ENCODE measurements at regions not wholly inside any gene's neighbourhood (a gene's known extent, or its start where the extent isn't known, plus 50 kb on each side); places are given as distances from the start of the nearest gene placed in this dataset.
"Not testable (repeated sequence)": the region's sequence is repeated elsewhere in the genome, so short reads cannot be mapped to it uniquely, and the experiment has no call there.

DNA sequence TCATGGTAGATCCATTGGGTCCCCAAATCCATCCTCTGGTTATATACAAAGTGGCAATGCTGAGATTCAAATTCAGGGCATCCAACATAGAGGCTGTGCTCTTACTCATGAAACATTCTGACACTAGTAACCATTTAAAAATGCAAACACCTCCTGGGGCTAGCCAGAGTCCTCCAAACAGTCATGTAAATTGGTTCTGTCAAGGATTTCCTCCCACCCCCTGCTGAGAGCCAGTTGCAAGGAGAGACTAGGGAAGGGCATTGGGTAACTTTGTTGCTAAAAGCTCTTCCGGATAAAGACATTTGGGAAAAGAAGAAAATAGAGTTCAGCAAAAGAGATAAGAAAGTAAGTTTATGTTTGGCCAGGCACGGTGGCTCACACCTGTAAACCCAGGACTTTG, 58.3 kb downstream of the ART5 start:
- 89% methylated on average over 2 of the region's 2 CpGs for WGBS
- not testable (repeated sequence) for H3K9me3 ChIP-seq (ENCODE audit: control insufficient read depth in 2 of 2, insufficient read depth in 1 of 2, low read length in 1 of 2); H3K36me3 ChIP-seq (ENCODE audit: control insufficient read depth in 2 of 2, insufficient read depth in 2 of 2, low read length in 1 of 2); H3K4me1 ChIP-seq (ENCODE audit: control insufficient read depth in 2 of 2, insufficient read depth in 2 of 2, low read length in 2 of 2); DNase-seq (ENCODE audit: low read depth in 6 of 9, low spot score in 9 of 9); H3K4me3 ChIP-seq (ENCODE audit: low read length in 2 of 2); H3K27ac ChIP-seq (ENCODE audit: low read depth in 1 of 2, low read length in 1 of 2)
- peaks cover 5 to 27% of the 10 kb centered on the region in 2 donors for H3K27me3 ChIP-seq (ENCODE audit: control insufficient read depth in 2 of 2, insufficient read depth in 1 of 2, low read length in 1 of 2)

DNA sequence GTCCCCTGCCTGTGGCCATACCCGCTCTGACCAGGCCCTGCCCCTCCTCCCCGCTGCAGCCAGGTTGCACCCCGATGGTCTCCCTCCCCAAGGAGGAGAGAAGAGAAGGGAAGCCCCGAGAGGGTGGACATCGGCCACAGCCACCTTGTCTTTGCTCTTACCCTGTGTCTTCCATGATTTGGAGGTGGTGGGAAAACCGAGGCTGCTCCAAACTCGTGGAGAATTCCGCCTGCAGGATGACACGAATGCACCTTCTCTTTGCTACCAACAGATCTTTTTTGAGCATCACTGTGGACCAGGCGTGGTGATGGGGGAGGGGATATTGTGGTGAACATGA, 60.4 kb downstream of the ART5 start:
- H3K27me3 ChIP-seq (ENCODE audit: control insufficient read depth in 2 of 2, insufficient read depth in 1 of 2, low read length in 1 of 2): peaks cover 5 to 27% of the 10 kb centered on the region in 2 donors
- not testable (repeated sequence) for DNase-seq (ENCODE audit: low read depth in 6 of 9, low spot score in 9 of 9); H3K27ac ChIP-seq (ENCODE audit: low read depth in 1 of 2, low read length in 1 of 2); H3K4me1 ChIP-seq (ENCODE audit: control insufficient read depth in 2 of 2, insufficient read depth in 2 of 2, low read length in 2 of 2); H3K4me3 ChIP-seq (ENCODE audit: low read length in 2 of 2); H3K36me3 ChIP-seq (ENCODE audit: control insufficient read depth in 2 of 2, insufficient read depth in 2 of 2, low read length in 1 of 2); H3K9me3 ChIP-seq (ENCODE audit: control insufficient read depth in 2 of 2, insufficient read depth in 1 of 2, low read length in 1 of 2)
- 47% methylated on average over 10 of the region's 10 CpGs for WGBS

DNA sequence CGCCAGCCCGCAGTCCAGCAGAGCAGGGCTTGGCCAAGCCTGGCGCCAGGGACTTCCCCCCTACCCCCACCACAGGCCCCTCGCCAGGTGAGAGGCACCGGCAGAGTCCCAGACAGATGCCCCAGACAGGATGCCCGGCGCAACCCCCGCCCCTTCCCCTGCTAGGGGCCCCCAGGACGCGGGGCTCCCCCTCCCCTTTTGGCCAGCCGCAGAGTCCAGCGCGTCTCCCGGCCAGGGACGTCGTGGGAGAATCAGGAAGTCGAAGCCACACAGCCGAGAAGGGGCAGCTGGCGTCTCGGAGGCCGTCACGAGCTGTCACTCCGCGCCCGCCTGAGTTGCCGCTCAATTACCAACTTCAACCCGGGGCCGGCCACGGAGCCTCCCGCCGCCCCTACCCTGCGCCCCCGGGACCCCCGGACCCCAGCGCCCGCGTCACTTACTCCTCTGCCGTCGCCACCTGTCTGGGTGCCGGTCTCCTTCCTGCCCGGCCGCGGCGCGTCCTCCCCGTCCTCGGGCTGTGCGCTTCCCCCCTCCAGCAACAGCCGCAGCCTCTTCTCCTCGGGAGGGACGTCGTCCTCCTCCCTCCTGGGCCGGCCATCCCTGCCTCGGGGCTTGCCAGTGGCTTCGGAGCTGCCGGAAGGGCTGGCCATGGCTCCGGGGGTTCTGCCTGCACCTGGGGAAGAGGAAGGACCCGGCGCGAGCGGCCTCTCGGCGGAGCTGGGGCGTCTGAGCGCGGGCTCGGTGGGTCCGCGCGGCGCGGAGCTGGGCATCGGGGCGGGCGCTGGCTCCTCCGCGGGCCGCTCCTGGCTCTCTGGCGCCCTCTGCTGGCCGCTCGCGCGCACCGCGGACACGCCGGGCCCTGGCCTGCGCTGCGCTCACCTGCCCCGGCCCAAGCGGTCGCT, 61.1 kb downstream of the ART5 start:
- DNase-seq (ENCODE audit: low read depth in 6 of 9, low spot score in 9 of 9): peak in 5 of 9 donors; percentile 2 to 31 (median 15)
- not testable (repeated sequence) for H3K27ac ChIP-seq (ENCODE audit: low read depth in 1 of 2, low read length in 1 of 2); H3K4me1 ChIP-seq (ENCODE audit: control insufficient read depth in 2 of 2, insufficient read depth in 2 of 2, low read length in 2 of 2); H3K9me3 ChIP-seq (ENCODE audit: control insufficient read depth in 2 of 2, insufficient read depth in 1 of 2, low read length in 1 of 2); H3K36me3 ChIP-seq (ENCODE audit: control insufficient read depth in 2 of 2, insufficient read depth in 2 of 2, low read length in 1 of 2)
- 1% methylated on average over 89 of the region's 92 CpGs for WGBS
- peaks cover 5 to 27% of the 10 kb centered on the region in 2 donors for H3K27me3 ChIP-seq (ENCODE audit: control insufficient read depth in 2 of 2, insufficient read depth in 1 of 2, low read length in 1 of 2)
- peak overlapping the region in 1 of 2 donors; percentile 38 for H3K4me3 ChIP-seq (ENCODE audit: low read length in 2 of 2)

DNA sequence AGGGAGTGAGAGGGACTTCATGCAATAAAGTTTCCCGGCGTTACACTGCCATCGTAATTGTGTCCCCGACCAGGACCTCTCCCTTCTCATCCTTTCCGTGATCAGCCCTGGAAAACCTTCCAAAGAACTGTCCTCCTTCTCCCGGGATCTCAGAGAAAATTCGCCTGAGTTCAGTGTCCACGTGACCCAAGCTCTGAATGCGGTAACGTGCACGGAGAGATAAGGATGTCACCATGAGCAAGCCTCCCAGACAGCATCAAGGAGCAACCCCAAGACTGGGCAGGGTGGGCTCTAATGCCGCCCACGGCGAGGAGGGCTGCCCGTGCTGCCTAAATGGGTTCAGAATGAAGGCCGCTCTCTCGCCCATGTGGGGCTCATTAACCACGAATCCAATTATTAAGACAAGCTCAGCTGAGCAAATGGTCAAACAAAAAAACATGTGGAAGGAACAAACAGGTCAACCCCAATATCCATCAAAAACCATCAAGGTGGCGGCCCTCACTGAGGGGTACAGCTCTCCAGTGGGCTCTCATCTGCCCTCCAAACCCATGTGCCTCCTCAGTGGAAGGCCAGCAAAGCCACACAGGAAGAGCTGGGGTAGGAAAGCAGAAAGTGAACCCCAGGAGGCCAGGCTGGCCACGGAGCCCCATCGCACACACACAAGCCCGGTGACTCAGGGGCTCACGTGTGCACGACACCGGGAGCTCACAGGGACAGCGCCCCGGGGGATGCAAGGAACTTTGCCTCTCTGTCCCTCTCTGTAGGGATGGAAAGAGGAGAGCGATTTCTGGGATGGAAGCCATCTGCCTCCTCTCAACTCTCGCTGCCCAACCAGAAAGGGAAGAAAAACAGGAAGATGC, 62.0 kb downstream of the ART5 start:
- H3K36me3 ChIP-seq (ENCODE audit: control insufficient read depth in 2 of 2, insufficient read depth in 2 of 2, low read length in 1 of 2); H3K27ac ChIP-seq (ENCODE audit: low read depth in 1 of 2, low read length in 1 of 2); DNase-seq (ENCODE audit: low read depth in 6 of 9, low spot score in 9 of 9); H3K4me1 ChIP-seq (ENCODE audit: control insufficient read depth in 2 of 2, insufficient read depth in 2 of 2, low read length in 2 of 2); H3K9me3 ChIP-seq (ENCODE audit: control insufficient read depth in 2 of 2, insufficient read depth in 1 of 2, low read length in 1 of 2); H3K4me3 ChIP-seq (ENCODE audit: low read length in 2 of 2): not testable (repeated sequence)
- peaks cover 5 to 27% of the 10 kb centered on the region in 2 donors for H3K27me3 ChIP-seq (ENCODE audit: control insufficient read depth in 2 of 2, insufficient read depth in 1 of 2, low read length in 1 of 2)
- 75% methylated on average over 27 of the region's 29 CpGs for WGBS

DNA sequence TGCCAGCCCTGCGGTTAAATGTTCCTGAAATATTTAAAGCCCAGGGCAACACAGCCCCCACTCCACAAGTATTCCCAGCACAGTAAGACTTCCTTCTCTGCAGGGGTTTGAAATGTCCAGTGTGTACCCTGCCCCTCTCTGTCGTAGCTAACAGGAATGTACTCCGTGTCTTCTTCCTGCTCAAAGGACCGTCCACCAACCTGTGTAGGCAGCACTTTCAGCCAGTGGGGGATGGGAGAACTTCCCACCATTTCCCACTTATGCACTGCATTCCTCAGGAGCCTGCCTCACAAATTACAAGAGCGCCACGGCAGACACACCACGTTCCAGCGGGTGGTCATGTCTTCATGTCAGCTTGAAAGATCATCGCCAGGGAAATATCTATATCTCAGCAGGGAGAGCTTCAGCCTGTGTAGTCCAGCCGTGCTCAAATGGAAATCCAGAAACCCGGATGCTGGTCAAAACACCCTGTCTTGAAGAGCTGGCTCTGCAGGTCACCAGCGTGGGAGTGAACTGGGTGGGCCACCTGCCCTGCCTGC, 65.7 kb downstream of the ART5 start:
- peaks cover 5 to 14% of the 10 kb centered on the region in 2 donors for H3K27me3 ChIP-seq (ENCODE audit: control insufficient read depth in 2 of 2, insufficient read depth in 1 of 2, low read length in 1 of 2)
- not testable (repeated sequence) for DNase-seq (ENCODE audit: low read depth in 6 of 9, low spot score in 9 of 9); H3K9me3 ChIP-seq (ENCODE audit: control insufficient read depth in 2 of 2, insufficient read depth in 1 of 2, low read length in 1 of 2); H3K4me3 ChIP-seq (ENCODE audit: low read length in 2 of 2); H3K27ac ChIP-seq (ENCODE audit: low read depth in 1 of 2, low read length in 1 of 2); H3K36me3 ChIP-seq (ENCODE audit: control insufficient read depth in 2 of 2, insufficient read depth in 2 of 2, low read length in 1 of 2); H3K4me1 ChIP-seq (ENCODE audit: control insufficient read depth in 2 of 2, insufficient read depth in 2 of 2, low read length in 2 of 2)
- 85% methylated on average over 12 of the region's 12 CpGs for WGBS

DNA sequence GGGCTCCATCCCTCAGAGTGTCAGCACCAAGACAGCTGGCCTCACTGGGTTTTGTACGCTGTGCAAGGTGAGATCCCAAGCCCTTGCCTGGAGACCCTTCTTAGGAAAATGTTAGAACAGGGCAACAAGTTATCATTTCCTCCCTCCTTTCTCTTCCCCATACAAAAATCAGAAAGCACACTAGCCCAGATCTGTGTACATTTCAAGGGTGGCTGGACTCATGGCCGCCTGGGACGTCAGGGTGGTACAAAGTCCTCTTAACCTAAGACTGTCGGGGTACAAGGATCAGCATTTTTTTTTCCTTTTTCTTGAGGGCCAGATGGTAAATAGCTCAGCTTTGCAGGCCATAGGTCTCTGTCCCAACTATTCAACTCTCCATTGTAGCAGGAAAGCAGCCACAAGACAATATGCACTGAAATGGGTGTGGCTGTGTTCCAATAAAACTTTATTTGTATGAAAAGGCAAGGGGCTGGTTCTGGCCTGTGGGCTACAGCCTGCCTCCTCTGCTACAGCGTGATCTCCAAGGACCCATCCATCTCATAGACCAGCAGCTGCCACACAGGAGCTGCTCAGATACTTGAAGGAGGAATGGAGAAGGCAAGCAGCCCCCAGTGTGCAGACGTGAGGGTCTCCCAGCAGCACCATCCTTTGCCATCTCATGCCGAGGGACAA, 68.7 kb downstream of the ART5 start:
- not testable (repeated sequence) for H3K4me3 ChIP-seq (ENCODE audit: low read length in 2 of 2); H3K36me3 ChIP-seq (ENCODE audit: control insufficient read depth in 2 of 2, insufficient read depth in 2 of 2, low read length in 1 of 2); H3K27me3 ChIP-seq (ENCODE audit: control insufficient read depth in 2 of 2, insufficient read depth in 1 of 2, low read length in 1 of 2); H3K27ac ChIP-seq (ENCODE audit: low read depth in 1 of 2, low read length in 1 of 2); H3K4me1 ChIP-seq (ENCODE audit: control insufficient read depth in 2 of 2, insufficient read depth in 2 of 2, low read length in 2 of 2); DNase-seq (ENCODE audit: low read depth in 6 of 9, low spot score in 9 of 9); H3K9me3 ChIP-seq (ENCODE audit: control insufficient read depth in 2 of 2, insufficient read depth in 1 of 2, low read length in 1 of 2)
- WGBS: 98% methylated on average over 7 of the region's 7 CpGs

DNA sequence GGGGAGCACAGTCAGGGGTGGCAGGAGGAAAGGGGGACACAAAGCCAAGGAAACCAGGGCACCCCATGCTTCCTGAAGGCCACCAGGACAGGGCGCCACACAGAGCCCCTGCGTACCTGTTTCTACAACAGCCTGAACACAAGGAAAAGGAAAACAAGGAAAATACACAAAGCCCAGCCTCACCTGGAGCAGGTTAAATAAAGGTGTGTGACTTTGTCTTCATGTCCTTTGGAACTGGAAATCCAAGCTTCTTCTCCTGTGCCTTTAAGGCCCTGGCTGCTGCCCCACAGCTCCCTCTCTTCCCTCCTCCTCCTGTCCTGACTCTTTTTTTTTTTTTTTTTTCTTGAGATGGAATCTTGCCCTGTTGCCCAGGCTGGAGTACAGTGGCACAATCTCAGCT, 70.0 kb downstream of the ART5 start:
- 87% methylated on average over 2 of the region's 2 CpGs for WGBS
- DNase-seq (ENCODE audit: low read depth in 6 of 9, low spot score in 9 of 9); H3K27me3 ChIP-seq (ENCODE audit: control insufficient read depth in 2 of 2, insufficient read depth in 1 of 2, low read length in 1 of 2): not testable (repeated sequence)

DNA sequence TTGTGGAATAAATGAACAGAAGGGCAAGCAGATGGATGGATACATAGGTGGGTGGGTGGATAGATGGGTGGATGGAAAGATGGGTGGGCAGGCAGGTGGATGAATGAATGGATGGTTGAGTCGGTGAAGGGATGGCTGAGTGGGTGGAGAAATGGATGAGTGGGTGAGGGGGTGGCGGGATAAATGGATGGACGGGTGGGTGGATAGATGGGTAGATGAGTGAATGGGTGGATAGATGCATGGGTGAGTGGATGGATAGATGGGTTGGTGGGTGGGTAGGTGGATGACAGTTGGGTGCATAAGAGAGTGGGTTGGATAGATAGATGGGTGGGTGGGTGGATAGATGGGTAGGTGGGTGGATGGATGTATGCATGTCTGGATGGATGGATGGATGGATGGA, 76.0 kb downstream of the ART5 start:
- H3K4me1 ChIP-seq (ENCODE audit: control insufficient read depth in 2 of 2, insufficient read depth in 2 of 2, low read length in 2 of 2); H3K27me3 ChIP-seq (ENCODE audit: control insufficient read depth in 2 of 2, insufficient read depth in 1 of 2, low read length in 1 of 2); DNase-seq (ENCODE audit: low read depth in 6 of 9, low spot score in 9 of 9); H3K27ac ChIP-seq (ENCODE audit: low read depth in 1 of 2, low read length in 1 of 2); H3K36me3 ChIP-seq (ENCODE audit: control insufficient read depth in 2 of 2, insufficient read depth in 2 of 2, low read length in 1 of 2); H3K4me3 ChIP-seq (ENCODE audit: low read length in 2 of 2); H3K9me3 ChIP-seq (ENCODE audit: control insufficient read depth in 2 of 2, insufficient read depth in 1 of 2, low read length in 1 of 2): not testable (repeated sequence)
- WGBS: 98% methylated on average over 3 of the region's 3 CpGs

More for the DNA sequence above, 70.0 kb downstream of the ART5 start:
- H3K4me1 ChIP-seq (ENCODE audit: control insufficient read depth in 2 of 2, insufficient read depth in 2 of 2, low read length in 2 of 2); H3K27ac ChIP-seq (ENCODE audit: low read depth in 1 of 2, low read length in 1 of 2); H3K9me3 ChIP-seq (ENCODE audit: control insufficient read depth in 2 of 2, insufficient read depth in 1 of 2, low read length in 1 of 2); H3K4me3 ChIP-seq (ENCODE audit: low read length in 2 of 2); H3K36me3 ChIP-seq (ENCODE audit: control insufficient read depth in 2 of 2, insufficient read depth in 2 of 2, low read length in 1 of 2): not testable (repeated sequence)

DNA sequence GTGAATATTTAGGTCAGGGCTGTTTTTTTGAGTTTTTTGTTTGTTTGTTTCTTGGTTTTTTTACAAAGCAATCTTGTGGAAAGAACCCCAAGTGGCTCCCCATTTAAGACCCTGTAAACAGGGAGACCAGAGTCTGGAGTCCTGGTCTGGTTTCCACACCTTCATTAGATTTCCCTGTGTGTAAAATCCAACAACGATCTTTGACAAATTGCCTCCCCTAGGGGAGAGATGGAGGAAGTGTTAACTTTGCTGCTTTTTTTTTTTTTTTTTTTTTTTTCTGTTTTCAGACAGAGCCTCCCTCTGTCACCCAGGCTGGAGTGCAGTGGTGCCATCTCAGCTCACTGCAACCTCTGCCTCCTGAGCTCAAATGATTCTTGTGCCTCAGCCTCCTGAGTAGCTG, 77.4 kb downstream of the ART5 start:
- H3K4me1 ChIP-seq (ENCODE audit: control insufficient read depth in 2 of 2, insufficient read depth in 2 of 2, low read length in 2 of 2); H3K27me3 ChIP-seq (ENCODE audit: control insufficient read depth in 2 of 2, insufficient read depth in 1 of 2, low read length in 1 of 2); H3K27ac ChIP-seq (ENCODE audit: low read depth in 1 of 2, low read length in 1 of 2); H3K36me3 ChIP-seq (ENCODE audit: control insufficient read depth in 2 of 2, insufficient read depth in 2 of 2, low read length in 1 of 2); H3K9me3 ChIP-seq (ENCODE audit: control insufficient read depth in 2 of 2, insufficient read depth in 1 of 2, low read length in 1 of 2); H3K4me3 ChIP-seq (ENCODE audit: low read length in 2 of 2): not testable (repeated sequence)
- 0% methylated on average over 1 of the region's 1 CpG for WGBS
- peak in 1 of 9 donors; percentile 9 for DNase-seq (ENCODE audit: low read depth in 6 of 9, low spot score in 9 of 9)
